NCI-H748 (cell line): ENCODE measurements at regions not wholly inside any gene's neighbourhood (a gene's known extent, or its start where the extent isn't known, plus 50 kb on each side); places are given as distances from the start of the nearest gene placed in this dataset.

Source experiments
- DNase-seq: peaks from one replicate; lab custom pipeline; 2025; ENCODE audit not compliant: unreplicated experiment; lab: John Stamatoyannopoulos, UW

DNA sequence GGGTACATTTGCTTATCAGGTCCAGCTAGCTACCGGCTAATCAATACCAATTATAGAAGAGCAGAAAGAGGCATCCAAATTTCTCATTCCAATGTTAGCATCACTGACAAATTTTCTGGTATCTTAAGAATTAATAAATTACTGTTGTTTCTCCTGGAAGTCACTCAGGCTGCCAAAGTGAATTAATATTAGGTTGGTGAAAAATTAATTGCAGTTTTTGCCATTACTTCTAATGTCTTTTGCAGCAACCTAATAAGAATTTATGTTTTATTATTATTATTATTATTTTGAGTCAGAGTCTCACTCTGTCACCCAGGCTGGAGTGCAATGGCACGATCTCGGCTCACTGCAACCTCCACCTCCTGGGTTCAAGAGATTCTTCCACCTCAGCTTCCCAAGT lies 979.9 kb downstream of the TYW1 start:
- DNase-seq = no peak

DNA sequence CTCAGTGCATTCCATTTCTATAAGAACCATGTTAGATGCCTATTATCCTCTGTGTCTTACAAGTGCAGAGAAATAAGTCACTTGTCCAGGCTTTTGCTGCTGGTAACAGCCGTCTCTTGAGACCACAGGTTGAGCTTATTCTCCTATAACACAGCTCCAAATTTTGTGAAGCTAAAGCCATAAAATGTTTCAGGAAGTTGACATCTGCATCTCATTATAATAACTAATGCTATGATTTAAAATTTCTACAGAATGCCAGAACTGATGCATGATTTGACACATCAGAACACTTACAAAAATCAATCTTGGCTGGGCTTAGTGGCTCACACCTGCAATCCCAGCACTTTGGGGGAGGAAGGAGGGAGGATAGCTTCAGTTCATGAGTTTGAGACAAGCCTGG lies 986.9 kb downstream of the TYW1 start:
- DNase-seq = no peak

GRCh38 chr7:67984326-67984725 lies 987.7 kb downstream of the TYW1 start:
- no peak for DNase-seq

DNA sequence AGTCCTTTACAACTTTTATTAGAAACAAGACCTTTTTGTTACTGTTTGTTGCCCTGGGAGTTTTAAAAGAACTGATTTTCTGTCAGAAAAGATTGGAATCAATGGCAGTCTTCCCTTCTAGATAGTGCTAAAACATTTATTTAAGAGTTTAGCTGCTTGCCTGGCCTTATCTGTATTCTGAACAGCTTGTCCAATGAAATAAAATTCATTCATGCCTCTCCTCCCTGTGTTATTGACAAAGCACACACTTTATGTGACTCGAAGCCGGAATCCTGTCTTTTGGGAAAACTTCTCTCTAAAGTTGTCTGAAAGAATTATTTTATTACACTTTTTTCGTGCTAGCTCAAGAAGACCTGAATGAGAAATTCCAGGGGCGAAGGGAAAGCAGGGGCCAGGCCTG lies 992.5 kb downstream of the TYW1 start:
- no peak for DNase-seq

GRCh38 chr7:67990003-67990402 lies 993.4 kb downstream of the TYW1 start:
- DNase-seq = no peak

DNA sequence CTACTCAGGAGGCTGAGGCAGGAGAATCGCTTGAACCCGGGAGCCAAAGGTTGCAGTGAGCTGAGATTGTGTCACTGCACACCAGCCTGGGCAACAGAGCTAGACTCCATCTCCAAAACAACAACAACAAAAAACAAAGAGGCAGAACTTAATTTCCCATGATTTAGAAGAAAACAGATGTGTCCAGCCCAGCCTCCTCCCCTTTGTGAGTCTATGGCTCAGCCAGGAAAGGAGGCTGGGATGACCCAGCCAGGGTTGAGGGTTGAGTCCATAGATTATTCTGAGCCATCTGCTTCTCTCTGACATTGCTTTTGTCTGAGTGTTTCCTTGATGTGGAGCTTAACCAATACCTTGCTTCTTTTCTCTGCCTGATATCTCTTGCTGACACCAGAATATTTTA lies 994.1 kb downstream of the TYW1 start:
- no peak for DNase-seq

DNA sequence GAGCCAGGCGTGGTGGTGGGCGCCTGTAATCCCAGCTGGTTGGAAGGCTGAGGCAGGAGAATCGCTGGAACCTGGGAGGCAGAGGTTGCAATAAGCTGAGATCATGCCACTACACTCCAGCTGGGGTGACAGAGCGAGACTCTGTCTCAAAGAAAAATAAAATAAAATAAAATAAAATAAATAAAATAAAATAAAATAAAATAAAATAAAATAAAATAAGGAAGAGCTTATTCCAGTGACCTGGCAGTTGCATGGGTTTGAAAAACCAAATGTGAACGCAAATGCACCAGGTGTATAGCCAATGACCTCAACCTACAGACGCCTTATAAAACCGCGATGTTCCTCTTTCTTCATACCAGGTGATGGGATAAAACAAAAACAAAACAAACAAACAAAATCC lies 995.7 kb downstream of the TYW1 start:
- DNase-seq = no peak

- DNase-seq = no peak
Observed at GRCh38 chr7:68005992-68006391, 1009.4 kb downstream of the TYW1 start.

- DNase-seq = no peak
Observed at GRCh38 chr7:68006619-68007018, 1010.0 kb downstream of the TYW1 start.

DNA sequence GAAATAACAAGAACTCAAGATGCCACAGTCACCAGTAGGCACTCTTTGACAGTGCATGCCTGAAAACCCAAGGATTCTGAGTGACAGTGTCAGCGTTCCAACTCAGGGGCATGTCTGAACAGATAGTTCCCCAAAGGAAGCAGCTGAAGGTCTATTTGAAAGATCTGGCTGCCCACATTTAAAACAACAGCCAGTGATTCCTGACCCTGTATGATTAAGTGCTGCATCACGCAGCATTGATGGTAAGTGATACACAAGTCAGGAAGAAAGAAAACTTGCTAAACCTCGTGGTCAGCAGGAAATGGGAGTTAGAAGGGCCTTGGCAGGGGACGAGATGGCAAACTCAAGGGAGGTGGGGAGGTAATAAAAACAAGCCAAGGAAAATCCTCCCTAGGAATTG lies 1013.1 kb downstream of the TYW1 start:
- no peak for DNase-seq

DNA sequence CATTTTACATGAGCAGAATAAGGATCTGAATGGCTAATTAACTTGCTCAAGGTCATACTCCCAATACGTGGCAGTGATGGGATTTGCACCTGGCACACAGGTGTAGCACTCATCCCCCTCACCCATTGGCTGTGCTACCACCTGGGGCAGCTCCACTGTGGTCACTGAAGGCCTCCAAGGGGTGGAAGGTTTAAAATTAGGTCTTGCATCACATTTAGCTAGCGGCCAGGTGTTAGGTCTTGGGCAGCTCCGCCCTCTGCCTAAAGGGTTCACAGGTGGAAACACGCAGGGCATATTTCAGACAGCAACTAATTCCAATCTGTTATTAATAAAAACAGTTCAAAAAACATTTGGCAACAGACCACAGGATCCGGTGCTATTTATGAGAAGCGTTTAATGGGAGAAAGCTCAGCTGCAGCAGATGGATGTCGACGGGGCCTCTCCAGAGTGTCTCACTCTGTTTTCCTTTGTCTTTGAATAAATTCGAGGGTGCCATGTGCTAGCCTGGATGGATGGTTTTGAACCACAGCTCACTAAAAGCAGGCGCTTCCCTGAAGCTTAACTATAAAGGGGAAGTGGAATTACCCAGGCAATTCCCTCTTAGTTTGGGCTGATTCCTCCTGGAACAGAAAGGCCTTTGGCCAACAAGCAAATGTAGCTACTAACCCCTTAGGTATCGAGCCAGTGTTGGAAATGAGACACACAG lies 1017.6 kb downstream of the TYW1 start:
- DNase-seq = peak; percentile 72

DNA sequence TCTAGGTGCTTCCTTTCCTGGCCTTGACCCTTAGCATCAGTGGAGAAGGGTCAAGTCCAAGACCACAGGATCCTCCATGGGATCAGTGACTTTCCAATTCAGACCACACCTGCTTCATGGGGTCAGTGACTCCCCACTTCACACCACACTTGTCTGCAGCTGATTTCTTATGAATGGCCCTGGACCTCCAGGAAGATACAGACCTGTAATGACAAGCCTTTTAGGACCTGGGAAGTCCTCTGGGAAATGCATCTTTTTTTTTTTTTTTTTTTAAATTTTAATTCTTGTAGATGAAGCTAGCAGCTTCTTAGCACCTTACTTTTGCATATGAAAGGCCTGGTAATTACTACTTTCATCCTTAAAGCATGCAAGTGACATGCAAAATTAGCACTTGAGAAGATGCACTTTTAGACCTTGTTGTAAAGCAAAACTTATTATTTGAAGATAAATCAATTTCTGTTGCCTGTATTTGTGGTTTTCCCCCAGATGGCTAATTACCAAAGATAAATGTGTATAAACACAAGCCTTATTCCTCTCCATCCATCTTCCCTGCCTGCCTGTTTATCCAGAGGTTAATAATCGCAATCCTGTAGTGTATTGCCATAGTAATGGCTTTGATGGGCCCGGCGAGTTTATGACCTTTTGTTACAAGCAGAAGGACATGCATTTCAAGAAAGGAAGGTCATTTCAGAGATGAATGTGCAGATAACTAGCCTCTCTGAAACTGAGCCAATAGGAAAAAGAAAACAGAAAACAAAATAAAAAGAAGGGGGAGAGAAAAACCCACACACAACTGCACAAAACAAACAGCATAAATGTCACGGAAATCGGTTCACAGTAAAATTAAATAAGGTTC lies 1018.7 kb downstream of the TYW1 start:
- DNase-seq = peak; percentile 82

- peak; percentile 33 for DNase-seq
Observed at GRCh38 chr7:68015978-68016532, 1019.4 kb downstream of the TYW1 start.

DNA sequence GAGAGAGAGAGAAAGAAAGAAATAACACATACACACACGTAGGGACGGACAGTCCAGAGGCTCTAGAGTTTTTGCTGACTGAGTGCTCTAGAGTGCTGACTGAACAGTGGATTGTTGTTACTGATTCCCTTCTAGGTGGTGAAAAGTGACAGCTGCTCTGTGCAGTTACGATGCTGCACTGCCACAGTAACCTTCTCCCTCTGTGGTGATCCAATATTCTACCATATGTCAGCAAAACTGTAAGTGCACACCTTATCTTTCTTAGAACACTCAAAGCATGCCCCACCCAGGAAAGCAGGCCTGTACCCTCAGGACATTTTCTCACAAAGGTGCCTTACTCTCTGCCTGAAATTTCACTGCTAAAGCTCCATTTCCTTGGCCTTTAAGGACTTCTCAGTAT lies 1023.5 kb downstream of the TYW1 start:
- DNase-seq = no peak

DNA sequence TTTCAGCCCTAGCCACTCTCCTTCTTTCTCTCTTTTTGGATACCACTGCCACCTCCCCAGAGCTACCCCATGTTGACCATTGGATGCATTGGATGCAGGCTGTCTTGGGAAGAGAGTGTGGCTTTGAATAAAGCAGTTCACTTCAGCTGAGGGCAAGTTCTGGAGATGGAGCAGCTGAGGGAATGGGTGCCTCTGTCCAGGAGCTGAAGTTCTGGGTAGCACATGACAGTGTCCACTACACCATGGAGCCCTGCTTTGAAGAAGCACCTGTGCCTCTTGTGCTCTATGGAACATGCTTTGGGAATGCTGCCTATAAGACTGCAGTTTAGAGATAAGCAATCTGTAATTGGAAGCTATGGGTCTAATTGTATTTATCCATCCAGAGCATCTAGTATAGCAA lies 1028.7 kb downstream of the TYW1 start:
- no peak for DNase-seq

GRCh38 chr7:68030530-68030929 lies 1033.9 kb downstream of the TYW1 start:
- no peak for DNase-seq

- DNase-seq = no peak
Observed at GRCh38 chr7:68031180-68031943, 1034.7 kb downstream of the TYW1 start.

- DNase-seq = peak; percentile 41
Observed at GRCh38 chr7:68038621-68039314, 1042.1 kb downstream of the TYW1 start.

DNA sequence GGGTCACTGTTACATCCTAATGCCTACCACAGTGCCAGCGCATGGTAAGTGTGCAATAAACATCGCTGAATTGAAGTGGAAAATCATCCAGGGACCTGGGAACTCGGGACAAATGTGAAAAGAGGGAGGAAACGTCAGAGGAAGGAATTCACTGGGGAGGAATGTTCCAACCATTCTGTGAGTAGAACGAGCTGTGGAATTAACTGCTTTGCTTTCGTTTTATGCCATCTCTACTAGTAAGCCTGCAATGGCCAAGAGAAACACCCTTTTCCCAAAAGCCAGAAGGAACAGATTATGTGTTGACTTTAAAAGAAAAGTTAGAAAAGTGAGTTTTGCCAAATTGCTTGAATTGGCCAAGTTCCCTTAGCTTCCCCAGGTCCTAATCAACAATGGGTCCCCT lies 1044.9 kb downstream of the TYW1 start:
- DNase-seq = no peak

DNA sequence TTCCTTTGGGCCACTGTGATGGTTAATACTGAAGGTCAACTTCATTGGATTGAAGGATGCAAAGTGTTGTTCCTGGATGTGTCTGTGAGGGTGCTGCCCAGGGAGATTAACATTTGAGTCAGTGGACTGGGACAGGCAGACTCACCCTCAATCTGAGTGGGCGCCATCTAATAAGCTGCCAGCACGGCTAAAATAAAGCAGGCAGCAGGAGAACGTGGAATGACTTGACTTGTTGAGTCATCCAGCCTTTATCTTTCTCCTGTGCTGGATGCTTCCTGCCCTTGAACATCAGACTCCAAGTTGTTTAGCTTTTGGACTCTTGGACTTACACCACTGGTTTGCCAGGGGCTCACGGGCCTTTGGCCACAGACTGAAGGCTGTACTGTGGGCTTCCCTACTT lies 1046.9 kb downstream of the TYW1 start:
- no peak for DNase-seq

GRCh38 chr7:68050627-68051026 lies 1054.0 kb downstream of the TYW1 start:
- DNase-seq = no peak
